ENCODE measurements at regions not wholly inside any gene's neighbourhood (a gene's known extent, or its start where the extent isn't known, plus 50 kb on each side); places are given as distances from the start of the nearest gene placed in this dataset.

DNA sequence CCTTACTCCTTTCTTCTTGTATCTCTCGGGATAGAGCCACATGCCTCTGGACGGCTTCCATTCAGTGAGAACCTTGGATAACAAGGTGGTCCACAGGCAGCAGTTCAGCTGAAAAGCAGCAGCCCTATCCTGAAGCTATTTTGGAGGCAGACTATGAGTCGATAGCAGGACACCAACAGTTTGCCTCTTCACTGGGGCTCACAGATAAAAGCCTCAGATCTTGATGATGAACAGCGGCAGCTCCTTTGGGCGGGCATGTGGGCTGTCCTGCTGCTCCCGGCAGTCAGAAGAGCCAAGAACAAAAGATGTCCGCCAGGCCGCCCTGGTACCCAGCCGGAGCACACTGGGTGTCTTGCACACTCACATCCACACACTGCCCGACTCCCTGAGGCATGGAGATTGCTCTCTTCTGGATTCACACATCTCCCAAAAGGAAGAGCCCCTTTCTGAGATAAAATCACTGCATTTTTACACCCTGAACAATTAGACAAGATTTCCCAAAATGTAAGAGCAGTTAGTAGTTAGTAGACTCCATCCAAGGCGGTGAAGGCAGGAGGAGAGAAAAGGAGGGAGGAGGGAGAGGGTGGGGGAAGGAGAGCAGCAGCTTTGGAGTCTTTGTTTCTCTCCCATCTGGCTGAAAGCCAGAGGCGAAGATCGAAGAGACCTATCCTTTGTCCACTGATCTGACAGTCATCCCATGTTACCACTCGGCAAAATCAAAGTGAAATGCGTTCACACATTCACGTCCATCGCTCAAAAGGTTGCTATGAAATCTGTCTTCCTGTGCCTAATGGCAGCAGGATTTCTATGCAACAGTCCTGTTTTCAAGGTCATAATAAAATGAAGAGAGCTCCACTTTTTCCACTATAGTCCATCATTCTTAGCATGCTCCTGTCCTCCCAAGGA, 90.1 kb upstream of the KLF7 start:
- Histone ChIP-seq H3K79me2 (ENCODE audit: low read length) (no peaks in the 10 kb centered on the region), H3K9me3 (ENCODE audit: insufficient read depth, low read length) (no peaks in the 10 kb centered on the region), H3K27ac (ENCODE audit: low read length) (no peak overlapping the region), H3K27me3 (ENCODE audit: low read depth, low read length) (peaks cover 25% of the 10 kb centered on the region), H4K20me1 (ENCODE audit: insufficient read depth, low read length) (no peaks in the 10 kb centered on the region), H3K4me3 (ENCODE audit: low read length) (no peak overlapping the region), H3K9ac (ENCODE audit: low read length) (no peak overlapping the region), H3K4me1 (ENCODE audit: low read length) (peaks cover 11% of the 10 kb centered on the region), H3K4me2 (ENCODE audit: low read length) (no peak overlapping the region), H2AFZ (ENCODE audit: low read depth, low read length) (no peak overlapping the region), H3K36me3 (replicated peaks; ENCODE audit: low read depth, low read length) (no peaks in the 10 kb centered on the region)
- TF ChIP-seq, protein P1, sequence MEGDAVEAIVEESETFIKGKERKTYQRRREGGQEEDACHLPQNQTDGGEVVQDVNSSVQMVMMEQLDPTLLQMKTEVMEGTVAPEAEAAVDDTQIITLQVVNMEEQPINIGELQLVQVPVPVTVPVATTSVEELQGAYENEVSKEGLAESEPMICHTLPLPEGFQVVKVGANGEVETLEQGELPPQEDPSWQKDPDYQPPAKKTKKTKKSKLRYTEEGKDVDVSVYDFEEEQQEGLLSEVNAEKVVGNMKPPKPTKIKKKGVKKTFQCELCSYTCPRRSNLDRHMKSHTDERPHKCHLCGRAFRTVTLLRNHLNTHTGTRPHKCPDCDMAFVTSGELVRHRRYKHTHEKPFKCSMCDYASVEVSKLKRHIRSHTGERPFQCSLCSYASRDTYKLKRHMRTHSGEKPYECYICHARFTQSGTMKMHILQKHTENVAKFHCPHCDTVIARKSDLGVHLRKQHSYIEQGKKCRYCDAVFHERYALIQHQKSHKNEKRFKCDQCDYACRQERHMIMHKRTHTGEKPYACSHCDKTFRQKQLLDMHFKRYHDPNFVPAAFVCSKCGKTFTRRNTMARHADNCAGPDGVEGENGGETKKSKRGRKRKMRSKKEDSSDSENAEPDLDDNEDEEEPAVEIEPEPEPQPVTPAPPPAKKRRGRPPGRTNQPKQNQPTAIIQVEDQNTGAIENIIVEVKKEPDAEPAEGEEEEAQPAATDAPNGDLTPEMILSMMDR (IDR thresholded peaks at IDR 0.05; ENCODE audit: low read depth, low read length) = no peak

GRCh38 chr2:207256476-207257207, 90.9 kb upstream of the KLF7 start:
- Histone ChIP-seq H3K9me3 (ENCODE audit: insufficient read depth, low read length) (no peaks in the 10 kb centered on the region), H3K27me3 (ENCODE audit: low read depth, low read length) (peaks cover 25% of the 10 kb centered on the region), H3K36me3 (replicated peaks; ENCODE audit: low read depth, low read length) (no peaks in the 10 kb centered on the region), H3K79me2 (ENCODE audit: low read length) (no peaks in the 10 kb centered on the region), H3K9ac (ENCODE audit: low read length) (no peak overlapping the region), H3K4me1 (ENCODE audit: low read length) (peaks cover 11% of the 10 kb centered on the region), H3K27ac (ENCODE audit: low read length) (no peak overlapping the region), H3K4me2 (ENCODE audit: low read length) (no peak overlapping the region), H2AFZ (ENCODE audit: low read depth, low read length) (no peak overlapping the region), H4K20me1 (ENCODE audit: insufficient read depth, low read length) (no peaks in the 10 kb centered on the region), H3K4me3 (ENCODE audit: low read length) (no peak overlapping the region)
- no peak for TF ChIP-seq EZH2phosphoT487 (IDR thresholded peaks at IDR 0.05; ENCODE audit: low read depth)
- TF ChIP-seq, protein P1 (IDR thresholded peaks at IDR 0.05; ENCODE audit: low read depth, low read length) = no peak

DNA sequence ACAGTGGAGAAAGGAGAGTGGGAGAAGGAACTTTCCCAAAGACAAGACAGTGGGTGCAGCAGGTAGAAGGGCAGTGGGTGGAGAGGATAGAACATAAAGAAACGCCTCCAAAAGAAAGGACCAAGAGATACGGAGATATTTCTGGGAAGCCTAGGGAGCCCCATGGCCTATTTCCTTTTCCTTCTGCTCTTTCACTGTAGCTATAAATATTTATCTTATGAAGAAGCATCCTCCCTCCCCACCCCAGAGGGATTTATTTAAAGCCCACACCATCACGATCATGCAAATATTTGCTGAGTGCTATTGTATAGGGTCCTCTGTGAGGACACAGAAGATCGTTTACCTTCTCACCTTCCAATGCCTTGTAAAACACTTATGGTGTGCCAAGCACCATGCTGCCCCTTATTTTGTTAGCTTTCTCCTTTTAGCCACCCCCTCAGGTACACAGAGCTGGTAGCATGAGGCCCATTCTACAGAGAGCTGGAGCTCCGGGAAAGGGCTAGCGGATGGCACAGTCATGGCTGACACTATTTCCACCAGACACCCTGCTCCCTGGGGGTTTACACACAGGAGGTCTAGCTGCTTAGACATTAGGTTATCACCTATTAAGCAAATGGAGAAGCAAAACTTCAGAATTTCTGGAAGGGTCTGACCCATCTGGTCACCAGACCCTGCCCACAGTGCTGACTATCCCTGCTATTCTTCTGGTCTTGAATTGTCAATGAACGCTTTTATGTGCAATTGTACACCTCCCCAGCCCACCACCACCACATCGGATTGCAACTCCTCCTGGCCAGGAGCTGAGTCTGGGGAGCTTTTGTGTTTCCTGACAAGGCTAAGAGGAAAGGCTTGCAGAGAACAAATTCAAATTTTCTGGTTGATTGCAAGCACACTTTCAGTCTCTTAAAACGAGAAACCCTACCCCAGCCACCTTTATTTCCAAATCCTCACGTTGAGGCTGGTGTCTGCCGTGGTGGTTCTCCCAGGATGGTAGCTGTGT, 91.8 kb upstream of the KLF7 start:
- Histone ChIP-seq H2AFZ (ENCODE audit: low read depth, low read length) (no peak overlapping the region), H3K4me1 (ENCODE audit: low read length) (peaks cover 11% of the 10 kb centered on the region), H3K4me3 (ENCODE audit: low read length) (no peak overlapping the region), H3K79me2 (ENCODE audit: low read length) (no peaks in the 10 kb centered on the region), H3K4me2 (ENCODE audit: low read length) (no peak overlapping the region), H4K20me1 (ENCODE audit: insufficient read depth, low read length) (no peaks in the 10 kb centered on the region), H3K36me3 (replicated peaks; ENCODE audit: low read depth, low read length) (no peaks in the 10 kb centered on the region), H3K27me3 (ENCODE audit: low read depth, low read length) (peaks cover 25% of the 10 kb centered on the region), H3K9me3 (ENCODE audit: insufficient read depth, low read length) (no peaks in the 10 kb centered on the region), H3K9ac (ENCODE audit: low read length) (no peak overlapping the region), H3K27ac (ENCODE audit: low read length) (no peak overlapping the region)
- no peak for TF ChIP-seq EZH2phosphoT487 (IDR thresholded peaks at IDR 0.05; ENCODE audit: low read depth)
- TF ChIP-seq, protein P1 (IDR thresholded peaks at IDR 0.05; ENCODE audit: low read depth, low read length) = no peak

Measured in OCI-LY3 (cell line).